K562 (cell line): ENCODE measurements at regions not wholly inside any gene's neighbourhood (a gene's known extent, or its start where the extent isn't known, plus 50 kb on each side); places are given as distances from the start of the nearest gene placed in this dataset.

Experiments used
- ATAC-seq: fragments of 200-7000 bp; cut with Tn5 transposase; 3 replicates; pipeline ENCODE4 v1.9.1; 2020; ENCODE audit warnings: moderate library complexity
- BruUV-seq: library from RNA; stranded (reverse); fragments of 400-500 nt; replicated peaks from 2 replicates; lab custom pipeline; 2021; lab: Mats Ljungman, UMichigan
- CTCF ChIA-PET: fragments of 300-600 bp; formaldehyde crosslinking; extraction: SDS; loops from one replicate; lab custom pipeline; 2021; ENCODE audit warnings: low intra/inter-chr PET ratio; lab: Yijun Ruan, JAX
- POLR2A ChIA-PET: fragments of 300-600, 350-650 bp; sonication (Branson Sonifier 250); formaldehyde crosslinking; extraction: SDS; loops from one replicate; lab custom pipeline; 2021; ENCODE audit warnings: antibody characterized with exemption, inconsistent platforms; lab: Yijun Ruan, JAX
- DNase-seq, 4 experiments: peaks; one replicate each; pipeline versions ENCODE4 v3.0.0 to v3.0.0-alpha.2; 2011 to 2018; ENCODE audit warnings: low spot score in 3 of 4, mixed read lengths in 3 of 4; ENCODE audit errors: extremely low read depth in 1 of 4
- FAIRE-seq: peaks from 2 replicates; lab custom pipeline; 2011; peaks lifted over from hg19 to GRCh38; lab: Jason Lieb, UNC
- H2AFZ ChIP-seq: 2 replicates; pipeline ENCODE4 v1.6.0; 2011; ENCODE audit warnings: low read depth, low read length, control low read depth, inconsistent platforms
- H3K27ac ChIP-seq: fragments of 200-600 bp; 3 replicates; pipeline ENCODE4 v1.8.0; 2011; ENCODE audit warnings: low read depth, mild to moderate bottlenecking, control low read depth, inconsistent platforms, low read length, moderate library complexity, mixed read lengths; ENCODE audit errors: extremely low read depth
- H3K27me3 ChIP-seq, 2 experiments: fragments of 300-600 bp in 1 of 2; 2 replicates in 1 of 2; 3 replicates in 1 of 2; pipeline versions ENCODE4 v1.6.0 to v1.8.0; 2011; ENCODE audit warnings: inconsistent platforms in 2 of 2, low read length in 2 of 2, mild to moderate bottlenecking in 1 of 2, mixed read lengths in 1 of 2, moderate library complexity in 1 of 2; ENCODE audit not compliant: control insufficient read depth in 2 of 2, insufficient read depth in 2 of 2
- H3K36me3 ChIP-seq: fragments of 300-600 bp; 3 replicates; pipeline ENCODE4 v1.8.0; 2011; ENCODE audit warnings: mild to moderate bottlenecking, low read length, inconsistent platforms; ENCODE audit not compliant: control insufficient read depth, insufficient read depth
- H3K4me1 ChIP-seq, 2 experiments: fragments of 200-600 bp in 1 of 2; replicated peaks in 1 of 2; 2 replicates in 1 of 2; 3 replicates in 1 of 2; pipeline versions ENCODE4 v1.5.1 to v1.8.0; 2011; ENCODE audit warnings: inconsistent platforms in 2 of 2, low read length in 2 of 2, mild to moderate bottlenecking in 1 of 2, mixed read lengths in 1 of 2, moderate library complexity in 1 of 2; ENCODE audit not compliant: control insufficient read depth in 2 of 2, insufficient read depth in 2 of 2
- H3K4me2 ChIP-seq: 2 replicates; pipeline ENCODE4 v1.6.1; 2011; ENCODE audit warnings: low read length, control low read depth, inconsistent platforms, mixed read lengths; ENCODE audit not compliant: insufficient read depth
- H3K4me3 ChIP-seq: fragments of 200-600 bp; sonication (generic), shearing (Covaris generic); 2 replicates; pipeline ENCODE4 v1.5.1; 2016; ENCODE audit warnings: control low read depth, inconsistent platforms
- H3K79me2 ChIP-seq: fragments of 200-600 bp; 3 replicates; pipeline ENCODE4 v1.8.0; 2011; ENCODE audit warnings: low read length, inconsistent platforms; ENCODE audit not compliant: control insufficient read depth, insufficient read depth
- H3K9ac ChIP-seq, 2 experiments: 2 replicates each; pipeline versions ENCODE4 v1.6.0 to v1.6.1; 2011; ENCODE audit warnings: low read depth in 2 of 2, low read length in 2 of 2, control low read depth in 1 of 2, inconsistent platforms in 1 of 2, mild to moderate bottlenecking in 1 of 2, mixed read lengths in 1 of 2; ENCODE audit not compliant: insufficient read depth in 1 of 2
- H3K9me1 ChIP-seq: one replicate; pipeline ENCODE4 v1.6.0; 2011; ENCODE audit warnings: inconsistent platforms, mild to moderate bottlenecking, low read length, moderate library complexity; ENCODE audit not compliant: control insufficient read depth, insufficient read depth
- H3K9me3 ChIP-seq: replicated peaks from 2 replicates; pipeline ENCODE4 v1.5.1; 2011; ENCODE audit warnings: low read depth, low read length, inconsistent platforms; ENCODE audit not compliant: control insufficient read depth, insufficient read depth
- H4K20me1 ChIP-seq: replicated peaks from 2 replicates; pipeline ENCODE4 v1.6.1; 2011; ENCODE audit warnings: low read length, inconsistent platforms, mixed read lengths; ENCODE audit not compliant: control insufficient read depth, insufficient read depth
- CSDE1 ChIP-seq, 2 experiments: fragments of 450-650 bp; IDR thresholded peaks; 2 replicates each; pipeline ENCODE4 v1.6.1; 2016; ENCODE audit warnings: mild to moderate bottlenecking in 1 of 2
- FOXA3 ChIP-seq, 2 experiments: fragments of 450-650 bp in 1 of 2; sonication (generic) in 1 of 2; formaldehyde crosslinking; IDR thresholded peaks in 1 of 2; conservative IDR thresholded peaks in 1 of 2; 2 replicates each; pipeline versions ENCODE4 v1.4.0 to v1.8.0; 2020 to 2022; ENCODE audit warnings: mild to moderate bottlenecking in 2 of 2, missing genetic modification reagents in 1 of 2
- GATAD2A ChIP-seq: fragments of 450-650 bp; IDR thresholded peaks from 2 replicates; pipeline ENCODE4 v1.6.1; 2017
- HDGF ChIP-seq: fragments of 450-650 bp; IDR thresholded peaks from 2 replicates; pipeline ENCODE4 v1.6.1; 2016
- ILF3 ChIP-seq: fragments of 450-650 bp; IDR thresholded peaks from 2 replicates; pipeline ENCODE4 v1.6.1; 2018; ENCODE audit warnings: antibody characterized with exemption, mild to moderate bottlenecking, moderate library complexity, borderline replicate concordance
- KLF16 ChIP-seq: IDR thresholded peaks from 2 replicates; pipeline ENCODE4 v1.6.1; 2016; ENCODE audit warnings: antibody characterized with exemption
- MCM3 ChIP-seq: fragments of 450-650 bp; IDR thresholded peaks from 2 replicates; pipeline ENCODE4 v1.6.1; 2016
- NFXL1 ChIP-seq: fragments of 450-650 bp; formaldehyde crosslinking; IDR thresholded peaks from 2 replicates; pipeline ENCODE4 v1.4.0; 2021; ENCODE audit warnings: mild to moderate bottlenecking
- PHTF2 ChIP-seq: fragments of 250-450 bp; sonication (Bioruptor Pico); IDR thresholded peaks from 2 replicates; pipeline ENCODE4 v1.5.0; 2021; ENCODE audit warnings: mild to moderate bottlenecking
- RUNX1 ChIP-seq: sonication (generic); IDR thresholded peaks from 2 replicates; pipeline ENCODE4 v1.6.1; 2016; ENCODE audit warnings: antibody characterized with exemption, low read depth
- SIRT6 ChIP-seq: IDR thresholded peaks from one replicate; pipeline ENCODE4 v1.6.1; 2012; ENCODE audit warnings: low read depth, mild to moderate bottlenecking, control low read depth, inconsistent platforms, low read length, moderate library complexity
- SIX5 ChIP-seq, 2 experiments: IDR thresholded peaks; 2 replicates each; pipeline ENCODE4 v1.6.1; 2011; ENCODE audit warnings: low read length in 2 of 2, borderline replicate concordance in 1 of 2, low read depth in 1 of 2, mild to moderate bottlenecking in 1 of 2, moderate library complexity in 1 of 2; ENCODE audit not compliant: insufficient read depth in 1 of 2
- SMAD4 ChIP-seq: fragments of 250-450 bp; sonication (Bioruptor Pico); conservative IDR thresholded peaks from 2 replicates; pipeline ENCODE4 v1.8.0; 2021; ENCODE audit warnings: inconsistent platforms, mild to moderate bottlenecking, moderate library complexity
- SMARCC2 ChIP-seq: fragments of 450-650 bp; IDR thresholded peaks from 2 replicates; pipeline ENCODE4 v1.6.1; 2017; ENCODE audit warnings: antibody characterized with exemption, moderate library complexity, mild to moderate bottlenecking, low read depth
- ZNF165 ChIP-seq: fragments of 250-450 bp; sonication (Bioruptor Pico); IDR thresholded peaks from 2 replicates; pipeline ENCODE4 v1.4.0; 2020; ENCODE audit warnings: borderline replicate concordance
- ZNF766 ChIP-seq: fragments of 200-800 bp; sonication (Bioruptor generic); conservative IDR thresholded peaks from 2 replicates; pipeline ENCODE4 v1.6.1; 2016; ENCODE audit warnings: missing genetic modification characterization, missing compliant biosample characterization
- WGBS: fragments of 100-300 bp; shearing (Covaris generic); methylation state at CpG from one replicate; pipeline ENCODE4 v1.1.6; 2016; ENCODE audit warnings: low coverage, mixed read lengths; ENCODE audit not compliant: insufficient coverage; ENCODE audit errors: missing lambda C conversion rate; 5-methylcytosine and 5-hydroxymethylcytosine counted together
- in situ Hi-C: fragments of 300-500 bp; cut with MboI; formaldehyde crosslinking; loops from 4 replicates; pipeline ENCODE4 v1.15.0; 2018; ENCODE audit warnings: inconsistent platforms, mixed read lengths
- intact Hi-C: fragments of 100-400 bp; cut with micrococcal nuclease; formaldehyde crosslinking; loops from 2 replicates; pipeline ENCODE4 v1.14.2; 2022
- TF ChIP-seq, protein P1 (sequence below): sonication (generic); formaldehyde crosslinking; IDR thresholded peaks from 2 replicates; pipeline ENCODE4 v1.8.1; 2023; ENCODE audit warnings: mild to moderate bottlenecking, missing genetic modification reagents
- TF ChIP-seq, protein P2 (sequence below): fragments of 250-450 bp; sonication (Bioruptor Pico); IDR thresholded peaks from 2 replicates; pipeline ENCODE4 v1.4.0; 2020; ENCODE audit warnings: mild to moderate bottlenecking, moderate library complexity, borderline replicate concordance
- TF ChIP-seq, protein P3 (sequence below): fragments of 450-650 bp; IDR thresholded peaks from one replicate; pipeline ENCODE4 v1.6.1; 2018; ENCODE audit warnings: mild to moderate bottlenecking, moderate library complexity; ENCODE audit not compliant: partially characterized antibody

DNA sequence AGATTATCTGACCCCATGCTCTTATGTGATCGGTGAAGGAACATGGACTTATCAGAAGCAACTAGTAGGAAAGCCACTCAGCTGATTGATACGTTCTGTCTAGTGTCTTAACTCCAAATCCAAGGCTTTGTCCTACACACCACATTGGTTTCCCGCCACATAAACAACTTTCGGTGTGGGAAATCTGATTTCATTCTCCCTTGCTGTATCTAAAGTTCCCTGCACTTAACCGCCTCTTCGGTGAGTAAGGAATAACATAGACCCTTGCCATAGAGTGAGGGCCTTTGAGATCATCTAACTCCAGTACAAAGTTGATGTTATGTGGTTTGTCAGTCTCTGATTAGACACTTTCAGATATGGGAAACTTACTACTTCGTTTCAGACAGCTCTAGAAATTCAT is 538.2 kb upstream of the TNP1 start (continued):
- TF ChIP-seq FOXA3 (CRISPR knock-in tag; conservative IDR thresholded peaks at IDR 0.05 in 1 of 2, IDR thresholded peaks at IDR 0.05 in 1 of 2), result no peak
- no peak for TF ChIP-seq PHTF2 (CRISPR knock-in tag)
- TF ChIP-seq GATAD2A, result no peak
- no peak for TF ChIP-seq ZNF165 (CRISPR knock-in tag)
- TF ChIP-seq ZNF766 (CRISPR knock-in tag), result no peak
- TF ChIP-seq, protein P1, sequence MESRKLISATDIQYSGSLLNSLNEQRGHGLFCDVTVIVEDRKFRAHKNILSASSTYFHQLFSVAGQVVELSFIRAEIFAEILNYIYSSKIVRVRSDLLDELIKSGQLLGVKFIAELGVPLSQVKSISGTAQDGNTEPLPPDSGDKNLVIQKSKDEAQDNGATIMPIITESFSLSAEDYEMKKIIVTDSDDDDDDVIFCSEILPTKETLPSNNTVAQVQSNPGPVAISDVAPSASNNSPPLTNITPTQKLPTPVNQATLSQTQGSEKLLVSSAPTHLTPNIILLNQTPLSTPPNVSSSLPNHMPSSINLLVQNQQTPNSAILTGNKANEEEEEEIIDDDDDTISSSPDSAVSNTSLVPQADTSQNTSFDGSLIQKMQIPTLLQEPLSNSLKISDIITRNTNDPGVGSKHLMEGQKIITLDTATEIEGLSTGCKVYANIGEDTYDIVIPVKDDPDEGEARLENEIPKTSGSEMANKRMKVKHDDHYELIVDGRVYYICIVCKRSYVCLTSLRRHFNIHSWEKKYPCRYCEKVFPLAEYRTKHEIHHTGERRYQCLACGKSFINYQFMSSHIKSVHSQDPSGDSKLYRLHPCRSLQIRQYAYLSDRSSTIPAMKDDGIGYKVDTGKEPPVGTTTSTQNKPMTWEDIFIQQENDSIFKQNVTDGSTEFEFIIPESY (CRISPR knock-in tag), result no peak
- TF ChIP-seq SIRT6, result no peak
- TF ChIP-seq SMARCC2, result no peak

DNA sequence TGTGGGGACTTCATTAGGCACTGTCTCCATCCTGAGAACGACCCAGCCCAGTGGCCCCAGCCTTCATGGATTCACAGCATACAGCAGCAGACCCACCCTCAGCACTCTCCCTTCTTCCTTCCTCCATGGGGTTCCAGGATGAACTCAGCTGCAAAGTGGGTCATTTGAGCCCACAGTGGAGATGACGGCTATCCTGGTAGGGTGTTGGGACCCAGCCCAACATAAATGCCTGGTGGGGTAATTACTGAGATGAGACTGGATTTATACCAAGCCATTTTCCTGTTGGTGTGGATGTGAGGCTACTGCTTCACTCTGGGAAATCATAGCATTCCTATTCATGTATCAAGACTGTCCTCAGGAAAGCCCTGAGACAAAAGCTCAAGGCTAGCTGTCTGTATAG is 536.7 kb upstream of the TNP1 start:
- no peak for FAIRE-seq
- in situ Hi-C loops, result no loop called here
- TF ChIP-seq KLF16 (no peak), RUNX1 (no peak), ILF3 (no peak), CSDE1 (IDR thresholded peaks at IDR 0.05) (no peak), SMAD4 (CRISPR knock-in tag) (no peak), SIX5 (IDR thresholded peaks at IDR 0.05; ENCODE audit: borderline replicate concordance in 1 of 2, insufficient read depth in 1 of 2, low read depth in 1 of 2, low read length in 2 of 2) (no peak), HDGF (no peak), NFXL1 (CRISPR knock-in tag) (no peak), MCM3 (no peak)
- TF ChIP-seq, protein P2, sequence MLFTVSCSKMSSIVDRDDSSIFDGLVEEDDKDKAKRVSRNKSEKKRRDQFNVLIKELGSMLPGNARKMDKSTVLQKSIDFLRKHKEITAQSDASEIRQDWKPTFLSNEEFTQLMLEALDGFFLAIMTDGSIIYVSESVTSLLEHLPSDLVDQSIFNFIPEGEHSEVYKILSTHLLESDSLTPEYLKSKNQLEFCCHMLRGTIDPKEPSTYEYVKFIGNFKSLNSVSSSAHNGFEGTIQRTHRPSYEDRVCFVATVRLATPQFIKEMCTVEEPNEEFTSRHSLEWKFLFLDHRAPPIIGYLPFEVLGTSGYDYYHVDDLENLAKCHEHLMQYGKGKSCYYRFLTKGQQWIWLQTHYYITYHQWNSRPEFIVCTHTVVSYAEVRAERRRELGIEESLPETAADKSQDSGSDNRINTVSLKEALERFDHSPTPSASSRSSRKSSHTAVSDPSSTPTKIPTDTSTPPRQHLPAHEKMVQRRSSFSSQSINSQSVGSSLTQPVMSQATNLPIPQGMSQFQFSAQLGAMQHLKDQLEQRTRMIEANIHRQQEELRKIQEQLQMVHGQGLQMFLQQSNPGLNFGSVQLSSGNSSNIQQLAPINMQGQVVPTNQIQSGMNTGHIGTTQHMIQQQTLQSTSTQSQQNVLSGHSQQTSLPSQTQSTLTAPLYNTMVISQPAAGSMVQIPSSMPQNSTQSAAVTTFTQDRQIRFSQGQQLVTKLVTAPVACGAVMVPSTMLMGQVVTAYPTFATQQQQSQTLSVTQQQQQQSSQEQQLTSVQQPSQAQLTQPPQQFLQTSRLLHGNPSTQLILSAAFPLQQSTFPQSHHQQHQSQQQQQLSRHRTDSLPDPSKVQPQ (CRISPR knock-in tag), result no peak
- TF ChIP-seq, protein P3, sequence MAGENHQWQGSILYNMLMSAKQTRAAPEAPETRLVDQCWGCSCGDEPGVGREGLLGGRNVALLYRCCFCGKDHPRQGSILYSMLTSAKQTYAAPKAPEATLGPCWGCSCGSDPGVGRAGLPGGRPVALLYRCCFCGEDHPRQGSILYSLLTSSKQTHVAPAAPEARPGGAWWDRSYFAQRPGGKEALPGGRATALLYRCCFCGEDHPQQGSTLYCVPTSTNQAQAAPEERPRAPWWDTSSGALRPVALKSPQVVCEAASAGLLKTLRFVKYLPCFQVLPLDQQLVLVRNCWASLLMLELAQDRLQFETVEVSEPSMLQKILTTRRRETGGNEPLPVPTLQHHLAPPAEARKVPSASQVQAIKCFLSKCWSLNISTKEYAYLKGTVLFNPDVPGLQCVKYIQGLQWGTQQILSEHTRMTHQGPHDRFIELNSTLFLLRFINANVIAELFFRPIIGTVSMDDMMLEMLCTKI, result no peak

More for the DNA sequence above, 536.7 kb upstream of the TNP1 start:
- POLR2A ChIA-PET, result no interaction called here
- Histone ChIP-seq H3K9me1 (no peaks in the 10 kb centered on the region), H3K36me3 (no peaks in the 10 kb centered on the region), H3K79me2 (no peaks in the 10 kb centered on the region), H3K9ac (no peak overlapping the region), H3K4me2 (no peak overlapping the region), H3K27ac (no peak overlapping the region), H3K4me3 (no peak overlapping the region), H3K9me3 (no peaks in the 10 kb centered on the region), H4K20me1 (no peaks in the 10 kb centered on the region), H3K4me1 (no peaks in the 10 kb centered on the region), H3K27me3 (no peaks in the 10 kb centered on the region), H2AFZ (no peak overlapping the region)
- no peak for DNase-seq
- CTCF ChIA-PET, result no interaction called here
- no peak for ATAC-seq
- no TSS peak for BruUV-seq
- WGBS, result 0% methylated on average over 2 of the region's 2 CpGs
- intact Hi-C loops, result no loop called here
